ENCODE measurements at regions not wholly inside any gene's neighbourhood (a gene's known extent, or its start where the extent isn't known, plus 50 kb on each side); places are given as distances from the start of the nearest gene placed in this dataset.

DNA sequence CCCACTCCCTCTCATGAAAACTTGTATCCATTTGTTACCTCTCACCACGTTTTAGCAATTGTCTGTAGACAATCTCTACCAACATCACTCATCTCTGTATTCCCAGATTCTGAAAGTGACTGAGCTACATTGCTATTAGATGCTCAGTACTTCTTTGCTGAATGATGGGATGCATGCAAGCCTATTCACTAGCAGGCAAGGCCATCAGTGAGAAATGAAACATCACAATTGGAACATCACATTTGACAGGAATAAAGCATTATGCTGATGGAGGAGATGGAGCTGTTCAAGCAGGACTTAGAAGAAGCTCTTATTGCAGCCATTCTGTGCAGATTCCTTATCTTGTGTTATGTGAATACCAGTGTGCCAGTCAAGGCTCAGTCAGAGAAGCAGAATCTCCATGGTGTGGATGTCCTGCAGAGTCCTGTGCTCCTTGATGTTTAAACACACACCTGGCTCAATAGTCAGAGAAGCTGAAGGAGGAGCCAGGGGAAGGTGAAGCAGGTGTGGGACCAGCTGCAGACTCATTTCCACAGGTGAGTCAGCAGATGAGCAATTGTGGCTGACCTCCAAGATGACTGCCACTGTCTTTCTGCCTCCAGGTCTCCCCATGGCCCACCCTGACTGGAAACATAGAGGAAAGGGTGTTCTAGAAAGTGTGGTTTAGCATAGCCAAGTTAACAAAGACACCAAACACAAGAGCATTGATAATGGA is 965.5 kb downstream of the GRID1 start:
- TF ChIP-seq, protein P1, sequence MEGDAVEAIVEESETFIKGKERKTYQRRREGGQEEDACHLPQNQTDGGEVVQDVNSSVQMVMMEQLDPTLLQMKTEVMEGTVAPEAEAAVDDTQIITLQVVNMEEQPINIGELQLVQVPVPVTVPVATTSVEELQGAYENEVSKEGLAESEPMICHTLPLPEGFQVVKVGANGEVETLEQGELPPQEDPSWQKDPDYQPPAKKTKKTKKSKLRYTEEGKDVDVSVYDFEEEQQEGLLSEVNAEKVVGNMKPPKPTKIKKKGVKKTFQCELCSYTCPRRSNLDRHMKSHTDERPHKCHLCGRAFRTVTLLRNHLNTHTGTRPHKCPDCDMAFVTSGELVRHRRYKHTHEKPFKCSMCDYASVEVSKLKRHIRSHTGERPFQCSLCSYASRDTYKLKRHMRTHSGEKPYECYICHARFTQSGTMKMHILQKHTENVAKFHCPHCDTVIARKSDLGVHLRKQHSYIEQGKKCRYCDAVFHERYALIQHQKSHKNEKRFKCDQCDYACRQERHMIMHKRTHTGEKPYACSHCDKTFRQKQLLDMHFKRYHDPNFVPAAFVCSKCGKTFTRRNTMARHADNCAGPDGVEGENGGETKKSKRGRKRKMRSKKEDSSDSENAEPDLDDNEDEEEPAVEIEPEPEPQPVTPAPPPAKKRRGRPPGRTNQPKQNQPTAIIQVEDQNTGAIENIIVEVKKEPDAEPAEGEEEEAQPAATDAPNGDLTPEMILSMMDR (IDR thresholded peaks at IDR 0.05 in 4 of 5, conservative IDR thresholded peaks at IDR 0.05 in 1 of 5) = no peak
- no peak for TF ChIP-seq POLR2A (IDR thresholded peaks at IDR 0.05)
